ENCODE measurements at regions not wholly inside any gene's neighbourhood (a gene's known extent, or its start where the extent isn't known, plus 50 kb on each side); places are given as distances from the start of the nearest gene placed in this dataset.

- TF ChIP-seq CTCF (conservative IDR thresholded peaks at IDR 0.05 in 1 of 2, IDR thresholded peaks at IDR 0.05 in 1 of 2; ENCODE audit: low read depth in 1 of 2, low read length in 2 of 2): no peak
- no peak for TF ChIP-seq EZH2 (IDR thresholded peaks at IDR 0.05; ENCODE audit: low read length, missing control alignments)
These were observed 243.8 kb upstream of the EPHA7 start for GRCh38 chr6:93663111-93663510.
